K562 (cell line): ENCODE measurements at regions not wholly inside any gene's neighbourhood (a gene's known extent, or its start where the extent isn't known, plus 50 kb on each side); places are given as distances from the start of the nearest gene placed in this dataset.
A peak's percentile ranks its signal among the peaks of the same experiment; 100 is the strongest.

ENCODE experiments used
- BCL6 ChIP-seq: fragments of 250-450 bp; sonication (Bioruptor Pico); IDR thresholded peaks from 2 replicates; pipeline ENCODE4 v1.4.0; 2020
- CREB3 ChIP-seq: fragments of 450-650 bp; conservative IDR thresholded peaks from 2 replicates; pipeline ENCODE4 v1.6.1; 2016; ENCODE audit warnings: missing genetic modification characterization, low read depth, mild to moderate bottlenecking, missing compliant biosample characterization, moderate library complexity
- DACH1 ChIP-seq: fragments of 450-650 bp; IDR thresholded peaks from 2 replicates; pipeline ENCODE4 v1.6.1; 2018; ENCODE audit not compliant: partially characterized antibody
- DMBX1 ChIP-seq: fragments of 250-450 bp; sonication (Bioruptor Pico); IDR thresholded peaks from 2 replicates; pipeline ENCODE4 v1.8.0; 2022; ENCODE audit warnings: inconsistent platforms, mild to moderate bottlenecking, moderate library complexity, borderline replicate concordance
- HMGN3 ChIP-seq: IDR thresholded peaks from 2 replicates; pipeline ENCODE4 v1.6.1; 2011; ENCODE audit warnings: borderline replicate concordance, low read depth, mild to moderate bottlenecking, mixed read lengths, low read length; ENCODE audit not compliant: insufficient read length; ENCODE audit errors: extremely low read depth
- KLF10 ChIP-seq: fragments of 250-450 bp; sonication (Bioruptor Pico); IDR thresholded peaks from 2 replicates; pipeline ENCODE4 v1.6.1; 2021; ENCODE audit warnings: matching md5 sums
- MITF ChIP-seq: IDR thresholded peaks from 2 replicates; pipeline ENCODE4 v1.6.1; 2014; ENCODE audit warnings: antibody characterized with exemption
- MTF1 ChIP-seq: fragments of 250-450 bp; sonication (Bioruptor Pico); IDR thresholded peaks from 2 replicates; pipeline ENCODE4 v1.9.0; 2021; ENCODE audit warnings: moderate library complexity, mild to moderate bottlenecking, inconsistent platforms, borderline replicate concordance
- MYNN ChIP-seq, 2 experiments: sonication (generic); formaldehyde crosslinking in 1 of 2; IDR thresholded peaks; 2 replicates each; pipeline versions ENCODE4 v1.5.0 to v1.6.1; 2016 to 2020; ENCODE audit warnings: antibody characterized with exemption in 1 of 2, missing genetic modification reagents in 1 of 2
- NFYB ChIP-seq: IDR thresholded peaks from 2 replicates; pipeline ENCODE4 v1.6.1; 2011; ENCODE audit warnings: mild to moderate bottlenecking, moderate library complexity; ENCODE audit not compliant: insufficient read length; ENCODE audit errors: extremely low read depth
- PBX2 ChIP-seq, 2 experiments: IDR thresholded peaks in 1 of 2; conservative IDR thresholded peaks in 1 of 2; 2 replicates each; pipeline ENCODE4 v1.6.1; 2016; ENCODE audit warnings: low read depth in 2 of 2, mild to moderate bottlenecking in 1 of 2, missing compliant biosample characterization in 1 of 2, missing genetic modification characterization in 1 of 2, moderate library complexity in 1 of 2
- PHF8 ChIP-seq: fragments of 200-600 bp; sonication (generic); IDR thresholded peaks from 2 replicates; pipeline ENCODE4 v1.6.1; 2012; ENCODE audit warnings: mixed run types, mild to moderate bottlenecking, inconsistent platforms, low read length, moderate library complexity, borderline replicate concordance
- PML ChIP-seq: IDR thresholded peaks from 2 replicates; pipeline ENCODE4 v1.6.1; 2012; ENCODE audit warnings: low read length, inconsistent platforms
- PTTG1 ChIP-seq: fragments of 450-650 bp; IDR thresholded peaks from 2 replicates; pipeline ENCODE4 v1.6.1; 2016; ENCODE audit warnings: low read depth, mild to moderate bottlenecking, missing genetic modification characterization, missing compliant biosample characterization
- SMARCE1 ChIP-seq: fragments of 450-650 bp; IDR thresholded peaks from 2 replicates; pipeline ENCODE4 v1.7.1; 2016; ENCODE audit warnings: mild to moderate bottlenecking
- SRF ChIP-seq, 2 experiments: fragments of 250-450, 450-650 bp in 1 of 2; sonication (Bioruptor Pico) in 1 of 2; sonication (generic) in 1 of 2; formaldehyde crosslinking; IDR thresholded peaks; 2 replicates each; pipeline versions ENCODE4 v1.5.0 to v1.5.1; 2020 to 2022; ENCODE audit warnings: mild to moderate bottlenecking in 1 of 2, missing genetic modification reagents in 1 of 2
- STAT5A ChIP-seq: IDR thresholded peaks from 2 replicates; pipeline ENCODE4 v1.6.1; 2012; ENCODE audit warnings: low read length, inconsistent platforms, borderline replicate concordance
- TRIM25 ChIP-seq: fragments of 450-650 bp; IDR thresholded peaks from 2 replicates; pipeline ENCODE4 v1.7.0; 2016; ENCODE audit warnings: borderline replicate concordance
- ZNF253 ChIP-seq: fragments of 250-450 bp; sonication (Bioruptor Pico); conservative IDR thresholded peaks from 2 replicates; pipeline ENCODE4 v1.6.1; 2021; ENCODE audit warnings: mild to moderate bottlenecking
- TF ChIP-seq, protein P1 (sequence below): fragments of 450-650 bp; IDR thresholded peaks from 2 replicates; pipeline ENCODE4 v1.6.1; 2017; ENCODE audit warnings: mild to moderate bottlenecking, moderate library complexity

DNA sequence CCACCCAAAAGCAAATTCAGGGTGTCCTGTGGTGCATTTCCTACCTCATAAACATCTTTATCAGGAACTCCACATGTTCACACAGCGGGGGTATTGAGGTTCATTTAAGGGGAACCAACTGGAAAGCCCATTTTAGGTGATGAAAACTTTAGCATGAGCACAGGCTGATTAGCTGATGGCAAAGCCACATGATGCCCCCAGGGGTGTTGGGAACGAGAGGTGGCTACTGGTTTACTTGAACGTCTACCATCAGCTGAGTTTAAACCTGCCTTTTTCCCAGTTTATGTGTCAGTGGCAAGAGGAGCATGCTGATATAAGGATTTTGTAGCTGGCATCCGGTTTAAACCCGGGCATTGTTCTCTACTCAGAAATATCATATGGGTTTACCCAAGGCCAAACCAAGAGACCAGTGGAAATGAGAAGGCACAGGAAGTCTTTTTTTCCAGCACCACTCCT, 54.5 kb upstream of the UPP2 start (continued):
- TF ChIP-seq PBX2 (CRISPR knock-in tag; IDR thresholded peaks at IDR 0.05; ENCODE audit: low read depth) (no peak), PBX2 (tag; conservative IDR thresholded peaks at IDR 0.05; ENCODE audit: low read depth) (peak; percentile 71), MTF1 (CRISPR knock-in tag) (no peak), NFYB (no peak), BCL6 (no peak), PHF8 (no peak), PTTG1 (no peak), SMARCE1 (peak; percentile 17; the same call in 1 of the 2 replicates), HMGN3 (peak; percentile 56), KLF10 (CRISPR knock-in tag) (no peak), DACH1 (peak; percentile 21), TRIM25 (no peak), PML (peak; percentile 55; the same call in 1 of the 2 replicates), SRF (CRISPR knock-in tag; IDR thresholded peaks at IDR 0.05) (peak in 1 of 2 experiments; percentile 78; a peak in 1 of 4 replicates), STAT5A (peak; percentile 31; the same call in 1 of the 2 replicates), MYNN (IDR thresholded peaks at IDR 0.05) (0 out of 2 replicates have a peak, but pooled peaks have one; percentile 41), MYNN (CRISPR knock-in tag; IDR thresholded peaks at IDR 0.05) (no peak), MITF (0 out of 2 replicates have a peak, but pooled peaks have one; percentile 36), CREB3 (tag) (peak; percentile 87), DMBX1 (no peak), ZNF253 (CRISPR knock-in tag) (no peak)
- TF ChIP-seq, protein P1, sequence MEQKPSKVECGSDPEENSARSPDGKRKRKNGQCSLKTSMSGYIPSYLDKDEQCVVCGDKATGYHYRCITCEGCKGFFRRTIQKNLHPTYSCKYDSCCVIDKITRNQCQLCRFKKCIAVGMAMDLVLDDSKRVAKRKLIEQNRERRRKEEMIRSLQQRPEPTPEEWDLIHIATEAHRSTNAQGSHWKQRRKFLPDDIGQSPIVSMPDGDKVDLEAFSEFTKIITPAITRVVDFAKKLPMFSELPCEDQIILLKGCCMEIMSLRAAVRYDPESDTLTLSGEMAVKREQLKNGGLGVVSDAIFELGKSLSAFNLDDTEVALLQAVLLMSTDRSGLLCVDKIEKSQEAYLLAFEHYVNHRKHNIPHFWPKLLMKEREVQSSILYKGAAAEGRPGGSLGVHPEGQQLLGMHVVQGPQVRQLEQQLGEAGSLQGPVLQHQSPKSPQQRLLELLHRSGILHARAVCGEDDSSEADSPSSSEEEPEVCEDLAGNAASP: peak; percentile 64
